Middle frontal gyrus (tissue), 1 donor: ENCODE measurements at regions not wholly inside any gene's neighbourhood (a gene's known extent, or its start where the extent isn't known, plus 50 kb on each side); places are given as distances from the start of the nearest gene placed in this dataset.
"Not testable (repeated sequence)": the region's sequence is repeated elsewhere in the genome, so short reads cannot be mapped to it uniquely, and the experiment has no call there.

ENCODE experiments used
- DNase-seq: peaks from one replicate; pipeline ENCODE4 v3.0.0-alpha.2; 2015; ENCODE audit warnings: low spot score; ENCODE audit errors: extremely low spot score

- no peak for DNase-seq
Measured at GRCh38 chrX:40853004-40853815, 117.9 kb upstream of the MED14 start.

GRCh38 chrX:40853816-40854123 lies 118.4 kb upstream of the MED14 start:
- no peak for DNase-seq

GRCh38 chrX:40854242-40854641 lies 118.9 kb upstream of the MED14 start:
- no peak for DNase-seq

DNA sequence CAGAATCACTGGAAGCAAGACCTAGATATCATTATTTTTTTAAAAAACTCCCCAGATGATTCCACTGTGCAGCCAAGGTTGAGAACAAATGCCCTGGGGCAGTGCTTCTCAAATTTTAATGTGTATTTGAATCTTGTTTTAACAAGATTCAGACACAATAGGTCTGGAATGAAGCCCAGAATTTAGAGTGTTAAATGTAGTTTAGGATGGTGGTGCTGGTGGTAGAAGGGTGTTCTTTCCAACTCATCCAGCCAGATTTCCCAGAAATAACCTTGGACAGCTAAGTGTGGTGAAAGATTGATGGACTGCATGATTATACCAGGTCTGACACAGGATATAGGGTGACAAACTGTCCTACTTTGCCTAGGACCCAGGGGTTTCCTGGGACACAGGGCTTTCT lies 120.1 kb upstream of the MED14 start:
- DNase-seq, result no peak

GRCh38 chrX:40855932-40856515 lies 120.7 kb upstream of the MED14 start:
- no peak for DNase-seq

DNA sequence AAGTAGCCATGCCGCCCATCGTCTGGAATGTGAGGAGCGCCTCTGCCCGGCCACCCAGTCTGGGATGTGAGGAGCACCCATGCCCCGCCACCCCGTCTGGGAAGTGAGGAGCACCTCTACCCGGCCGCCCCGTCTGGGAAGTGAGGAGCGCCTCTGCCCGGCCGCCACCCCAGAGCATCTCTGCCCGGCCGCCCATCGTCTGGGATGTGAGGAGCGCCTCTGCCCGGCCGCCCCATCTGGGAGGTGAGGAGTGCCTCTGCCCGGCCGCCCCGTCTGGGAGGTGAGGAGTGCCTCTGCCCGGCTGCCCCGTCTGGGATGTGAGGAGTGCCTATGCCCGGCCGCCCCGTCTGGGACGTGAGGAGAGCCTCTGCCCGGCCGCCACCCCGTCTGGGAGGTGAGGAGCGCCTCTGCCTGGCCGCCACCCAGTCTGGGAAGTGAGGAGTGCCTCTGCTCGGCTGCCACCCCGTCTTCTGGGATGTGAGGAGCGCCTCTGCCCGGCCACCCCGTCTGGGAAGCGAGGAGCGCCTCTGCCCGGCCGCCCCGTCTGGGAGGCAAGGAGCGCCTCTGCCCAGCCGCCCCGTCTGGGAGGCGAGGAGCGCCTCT lies 126.7 kb upstream of the MED14 start:
- not testable (repeated sequence) for DNase-seq

DNA sequence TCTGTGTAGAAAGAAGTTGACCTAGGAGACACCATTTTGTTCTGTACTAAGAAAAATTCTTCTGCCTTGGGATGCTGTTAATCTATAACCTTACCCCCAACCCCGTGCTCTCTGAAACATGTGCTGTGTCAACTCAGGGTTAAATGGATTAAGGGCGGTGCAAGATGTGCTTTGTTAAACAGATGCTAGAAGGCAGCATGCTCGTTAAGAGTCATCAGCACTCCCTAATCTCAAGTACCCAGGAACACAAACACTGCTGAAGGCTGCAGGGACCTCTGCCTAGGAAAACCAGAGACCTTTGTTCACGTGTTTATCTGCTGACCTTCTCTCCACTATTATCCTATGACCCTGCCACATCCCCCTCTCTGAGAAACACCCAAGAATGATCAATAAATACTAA lies 127.9 kb upstream of the MED14 start:
- DNase-seq, result not testable (repeated sequence)

DNA sequence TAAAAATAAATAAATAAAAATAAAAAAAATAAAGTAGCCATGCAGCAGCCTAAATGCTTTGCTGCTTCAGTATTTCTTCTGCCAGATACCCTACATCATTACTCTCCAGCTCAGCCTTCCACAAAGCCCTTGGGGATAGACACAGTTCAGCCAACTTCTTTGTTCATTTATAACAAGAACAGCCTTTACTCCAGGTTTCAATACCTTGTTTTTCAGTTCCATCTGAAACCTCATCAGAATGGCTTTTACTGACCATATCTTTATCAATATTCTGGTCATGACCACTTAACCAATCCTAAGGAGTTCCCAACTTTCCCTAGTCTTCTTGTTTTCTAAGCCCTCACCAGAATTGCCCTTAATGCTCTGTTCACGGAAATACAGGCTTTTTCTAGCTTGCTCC lies 128.3 kb upstream of the MED14 start:
- DNase-seq, result no peak

DNA sequence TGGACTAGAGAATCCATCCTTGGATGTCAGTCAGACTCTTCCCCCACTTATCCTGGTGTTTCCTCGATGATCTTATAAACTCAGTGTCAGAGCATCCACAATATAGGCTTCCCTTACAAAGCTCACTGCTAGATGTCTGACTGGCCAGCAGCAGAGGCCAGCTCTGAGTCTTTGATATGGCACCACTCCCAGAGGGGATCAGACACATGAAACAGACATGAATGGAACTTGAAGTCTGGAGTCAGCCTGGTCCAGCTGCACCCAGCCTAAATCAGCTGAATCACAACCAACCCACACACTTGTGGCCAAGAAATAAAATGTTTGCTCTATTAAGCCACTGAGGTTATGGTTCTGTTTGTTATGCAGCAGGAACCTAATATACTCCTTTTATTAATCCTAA lies 129.6 kb upstream of the MED14 start:
- DNase-seq, result no peak

DNA sequence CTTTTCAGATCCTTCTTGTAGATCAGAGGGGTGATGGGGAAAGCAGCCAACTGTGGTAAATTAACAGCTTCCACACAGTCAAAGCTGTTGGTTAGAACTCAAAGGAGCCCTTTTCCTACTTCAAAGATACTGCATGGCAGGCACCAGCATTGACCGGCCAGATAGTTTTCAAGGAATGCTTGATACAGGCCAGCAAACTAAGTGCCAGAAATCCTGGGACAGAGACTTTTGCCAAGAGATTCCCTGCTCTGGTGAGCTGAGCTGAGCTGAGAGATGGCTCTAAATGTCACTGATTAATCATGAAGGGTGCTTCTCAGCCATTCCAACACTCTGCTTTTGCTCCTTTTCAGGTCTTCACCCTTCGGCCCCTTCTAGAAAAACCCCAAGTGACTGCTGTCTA lies 131.6 kb upstream of the MED14 start:
- no peak for DNase-seq

DNA sequence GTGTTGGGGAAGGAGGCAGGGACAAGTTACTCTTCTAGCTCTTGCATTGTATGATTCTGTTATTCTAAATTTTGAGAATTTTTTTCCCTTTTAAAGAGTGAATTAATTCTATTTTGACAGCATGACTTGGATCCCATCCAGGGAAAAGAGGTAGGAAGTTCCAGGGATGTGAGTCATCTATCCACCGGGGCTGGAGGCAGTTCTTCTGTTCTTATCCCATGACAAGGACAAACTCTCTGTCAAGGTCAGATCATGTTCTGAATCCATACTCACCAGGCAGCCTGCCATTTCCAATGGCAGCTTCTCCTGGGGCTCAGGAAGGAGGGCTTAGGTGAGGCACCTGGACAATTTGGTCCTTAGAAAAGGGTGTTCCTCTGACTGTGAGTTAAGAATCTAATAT lies 132.0 kb upstream of the MED14 start:
- no peak for DNase-seq

GRCh38 chrX:40868868-40869267 lies 133.5 kb upstream of the MED14 start:
- DNase-seq, result no peak

DNA sequence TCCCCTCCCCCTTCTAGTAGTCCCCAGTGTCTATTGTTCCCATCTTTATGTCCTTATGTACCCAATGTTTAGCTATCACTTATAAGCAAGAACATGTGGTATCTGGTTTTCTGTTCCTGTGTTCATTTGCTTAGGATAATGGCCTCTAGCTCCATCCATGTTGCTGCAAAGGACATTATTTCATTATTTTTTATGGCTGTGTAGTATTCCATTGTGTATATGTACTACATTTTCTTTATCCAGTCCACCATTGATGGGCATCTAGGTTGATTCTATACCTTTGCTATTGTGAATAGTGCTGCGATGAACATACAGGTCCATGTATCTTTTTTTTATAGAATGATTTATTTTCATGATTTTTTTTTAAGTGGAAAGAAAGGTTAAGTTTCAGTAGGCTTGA lies 135.6 kb upstream of the MED14 start:
- not testable (repeated sequence) for DNase-seq

GRCh38 chrX:40871385-40872082 lies 136.2 kb upstream of the MED14 start:
- no peak for DNase-seq

- no peak for DNase-seq
Measured at GRCh38 chrX:40872351-40872750, 137.0 kb upstream of the MED14 start.

DNA sequence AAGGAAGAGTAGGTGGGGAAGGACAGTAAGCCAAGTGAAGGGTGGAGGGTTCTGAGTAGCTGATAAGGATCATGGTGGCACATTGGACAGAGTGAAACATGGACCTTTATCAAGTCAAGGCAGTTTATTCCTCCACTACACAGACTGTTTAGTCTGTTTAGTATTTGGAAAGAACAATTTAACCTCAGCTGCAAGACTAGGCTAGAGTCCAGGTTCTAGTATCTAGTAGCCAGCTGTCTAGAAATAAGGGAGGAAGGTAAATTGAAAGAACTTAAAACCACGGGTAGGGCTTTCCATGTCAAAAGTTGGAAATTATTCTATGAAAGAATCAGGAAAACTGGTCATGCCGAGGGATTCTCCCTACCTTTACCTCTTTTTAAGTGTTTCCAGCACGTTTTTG lies 140.1 kb upstream of the MED14 start:
- no peak for DNase-seq

GRCh38 chrX:40877887-40878286 lies 142.5 kb upstream of the MED14 start:
- DNase-seq, result no peak

DNA sequence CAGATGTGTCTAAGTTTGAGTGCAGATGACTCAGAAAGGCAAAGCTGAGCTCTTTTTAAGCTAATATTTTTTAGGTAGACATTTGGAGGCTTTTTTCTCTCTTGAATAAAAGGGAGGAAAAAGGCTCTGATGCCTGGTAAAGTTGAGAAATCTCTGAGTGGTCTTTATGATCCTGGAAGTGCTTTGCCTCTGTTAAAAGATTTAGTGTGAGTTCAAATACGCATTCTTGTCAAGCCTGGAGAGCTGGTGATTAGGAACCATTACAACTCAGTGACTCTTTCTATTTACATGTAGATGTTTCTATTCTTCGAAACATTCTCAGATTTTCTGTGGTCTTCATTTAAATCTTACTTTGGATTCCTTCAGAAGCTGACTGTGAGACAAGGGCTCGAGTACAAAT lies 143.4 kb upstream of the MED14 start:
- no peak for DNase-seq

DNA sequence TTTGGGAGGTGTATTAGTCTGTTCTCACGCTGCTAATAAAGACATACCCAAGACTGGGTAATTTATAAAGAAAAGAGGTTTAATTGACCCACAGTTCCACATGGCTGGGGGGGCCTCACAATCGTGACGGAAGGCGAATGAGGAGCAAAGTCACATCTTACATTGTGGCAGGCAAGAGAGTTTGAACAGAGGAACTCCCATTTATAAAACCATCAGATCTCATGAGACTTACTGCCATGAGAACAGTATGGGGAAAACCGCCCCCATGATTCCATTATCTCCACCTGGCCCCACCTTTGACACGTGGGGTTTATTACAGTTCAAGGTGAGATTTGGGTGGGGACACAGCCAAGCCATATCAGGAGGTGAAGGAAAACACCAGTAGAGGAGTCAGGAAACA lies 143.8 kb upstream of the MED14 start:
- not testable (repeated sequence) for DNase-seq

GRCh38 chrX:40880712-40881111 lies 145.4 kb upstream of the MED14 start:
- no peak for DNase-seq

GRCh38 chrX:40883021-40883619 lies 147.8 kb upstream of the MED14 start:
- DNase-seq, result no peak

GRCh38 chrX:40885989-40886388 lies 150.6 kb upstream of the MED14 start:
- DNase-seq, result no peak
